GM12892 (cell line): ENCODE measurements at regions not wholly inside any gene's neighbourhood (a gene's known extent, or its start where the extent isn't known, plus 50 kb on each side); places are given as distances from the start of the nearest gene placed in this dataset.

ENCODE experiments used
- POLR2A ChIP-seq: IDR thresholded peaks from 2 replicates; pipeline ENCODE4 v1.6.1; 2011; ENCODE audit warnings: low read depth, low read length, control low read depth
- POLR2AphosphoS5 ChIP-seq: IDR thresholded peaks from 2 replicates; pipeline ENCODE4 v1.6.1; 2011; ENCODE audit warnings: low read depth, low read length, control low read depth
- TAF1 ChIP-seq: IDR thresholded peaks from 2 replicates; pipeline ENCODE4 v1.6.1; 2011; ENCODE audit warnings: low read depth, mild to moderate bottlenecking, control low read depth, low read length, borderline replicate concordance

DNA sequence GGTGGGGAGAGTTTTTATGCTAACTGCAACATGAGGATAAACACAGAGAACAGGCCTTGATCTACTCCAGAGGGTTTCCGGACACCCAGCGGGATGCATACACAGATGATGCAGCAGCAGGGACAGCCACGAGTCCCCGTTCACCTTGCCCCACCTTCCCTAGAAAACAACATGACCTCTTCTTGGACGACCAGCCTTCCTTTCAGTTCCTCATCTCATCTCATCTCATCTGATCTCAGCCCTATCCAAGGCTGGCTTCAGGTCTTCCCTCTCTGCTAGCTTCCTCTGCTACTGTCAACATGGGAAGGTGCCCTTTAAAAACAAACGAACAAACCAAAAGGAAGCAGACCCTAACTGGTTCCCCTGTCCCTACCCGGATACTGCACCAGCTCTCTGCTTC is 1356.2 kb downstream of the TBC1D22A start:
- TF ChIP-seq POLR2AphosphoS5 (no peak), POLR2A (no peak), TAF1 (no peak)
